Activated CD4-positive, alpha-beta memory T cell treated with anti-CD3 and anti-CD28 coated beads for 36 hours (primary cell): ENCODE measurements at regions not wholly inside any gene's neighbourhood (a gene's known extent, or its start where the extent isn't known, plus 50 kb on each side); places are given as distances from the start of the nearest gene placed in this dataset.
"Not testable (repeated sequence)": the region's sequence is repeated elsewhere in the genome, so short reads cannot be mapped to it uniquely, and the experiment has no call there.

Experiments
- CTCF ChIA-PET: fragments of 350-600 bp; sonication (Branson Sonifier 250); formaldehyde crosslinking; loops from one replicate; lab custom pipeline; 2021; ENCODE audit warnings: antibody characterized with exemption, inconsistent platforms; lab: Charles Lee
- POLR2A ChIA-PET: fragments of 350-600 bp; sonication (Branson Sonifier 250); formaldehyde crosslinking; loops from one replicate; lab custom pipeline; 2021; ENCODE audit warnings: antibody characterized with exemption; lab: Charles Lee
- DNase-seq: peaks from one replicate; pipeline ENCODE4 v3.0.0-alpha.2; 2020
- H3K27ac Mint-ChIP-seq: one replicate; pipeline ENCODE4 v1.8.0; 2021; ENCODE audit warnings: mixed read lengths
- H3K27me3 Mint-ChIP-seq: one replicate; pipeline ENCODE4 v1.8.0; 2021; ENCODE audit warnings: mixed read lengths
- H3K36me3 Mint-ChIP-seq: one replicate; pipeline ENCODE4 v1.8.0; 2021; ENCODE audit warnings: mixed read lengths
- H3K4me1 Mint-ChIP-seq: one replicate; pipeline ENCODE4 v1.8.0; 2021; ENCODE audit warnings: low read depth, mixed read lengths
- H3K4me3 Mint-ChIP-seq: one replicate; pipeline ENCODE4 v1.8.0; 2021; ENCODE audit warnings: mild to moderate bottlenecking, mixed read lengths
- H3K9me3 Mint-ChIP-seq: one replicate; pipeline ENCODE4 v1.8.0; 2021; ENCODE audit warnings: mixed read lengths
- intact Hi-C: fragments of 100-400 bp; cut with micrococcal nuclease; formaldehyde crosslinking; loops from one replicate; pipeline ENCODE4 v1.15.1; 2023

DNA sequence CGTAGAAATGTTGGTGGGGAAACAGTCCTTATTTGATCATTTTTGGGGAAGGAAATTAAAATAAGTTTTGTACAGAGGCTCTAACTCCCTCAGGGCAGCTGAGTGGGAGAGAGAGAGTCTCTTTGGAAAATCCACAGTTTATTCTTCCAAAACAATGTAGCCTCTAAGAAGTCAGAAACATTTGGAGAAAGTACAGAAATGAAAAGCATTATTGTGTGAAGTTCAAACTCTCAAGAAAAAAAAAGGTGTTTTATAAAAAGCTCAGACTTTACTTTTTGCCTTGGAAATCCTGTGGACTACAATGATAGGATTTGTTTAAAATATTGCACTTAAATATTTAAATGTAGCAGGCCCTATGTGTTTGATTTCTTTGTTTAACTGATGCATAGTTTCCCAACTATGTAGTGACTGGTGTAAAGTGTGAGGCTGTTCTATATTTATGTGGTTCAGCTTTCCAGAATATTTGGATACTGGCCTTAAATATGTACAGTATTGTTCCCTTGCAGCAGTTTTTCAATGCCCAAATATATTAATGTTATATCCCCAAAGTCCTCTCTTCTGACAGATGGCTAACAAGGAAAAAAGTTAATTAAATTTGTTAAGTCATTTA is 82.0 kb upstream of the OTOGL start:
- no peaks in the 10 kb centered on the region for H3K36me3 Mint-ChIP-seq
- peaks cover 3% of the 10 kb centered on the region for H3K27me3 Mint-ChIP-seq
- H3K4me1 Mint-ChIP-seq, result no peaks in the 10 kb centered on the region
- intact Hi-C loops, result no loop called here
- no peak overlapping the region for H3K4me3 Mint-ChIP-seq
- CTCF ChIA-PET, result no interaction called here
- POLR2A ChIA-PET, result no interaction called here
- H3K27ac Mint-ChIP-seq, result no peak overlapping the region
- DNase-seq, result no peak
- H3K9me3 Mint-ChIP-seq, result no peaks in the 10 kb centered on the region

DNA sequence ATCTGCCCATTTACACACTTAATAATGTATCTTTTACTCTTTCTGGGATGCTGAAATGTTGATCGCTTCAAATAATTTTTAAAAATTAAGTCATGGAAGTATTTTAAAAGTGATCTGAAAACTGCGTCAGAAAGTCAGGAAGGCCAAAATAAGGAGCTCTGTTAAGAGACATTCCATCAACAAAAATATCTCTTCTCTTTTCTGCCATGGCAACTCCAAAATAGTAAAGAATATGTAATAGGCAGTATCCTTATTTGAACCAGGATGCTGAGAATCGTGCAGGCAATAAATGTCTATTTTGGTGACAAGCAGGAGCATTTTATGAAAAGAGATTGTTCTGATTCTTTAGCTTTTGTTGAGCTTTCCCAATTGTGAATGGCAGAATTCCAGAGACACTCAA is 81.8 kb upstream of the PPP1R12A start:
- Mint-ChIP-seq H3K36me3 (no peaks in the 10 kb centered on the region), H3K9me3 (no peaks in the 10 kb centered on the region), H3K4me1 (no peaks in the 10 kb centered on the region), H3K4me3 (no peak overlapping the region), H3K27me3 (peaks cover 3% of the 10 kb centered on the region), H3K27ac (no peak overlapping the region)
- CTCF ChIA-PET, result no interaction called here
- no peak for DNase-seq
- POLR2A ChIA-PET, result no interaction called here
- intact Hi-C loops, result no loop called here

DNA sequence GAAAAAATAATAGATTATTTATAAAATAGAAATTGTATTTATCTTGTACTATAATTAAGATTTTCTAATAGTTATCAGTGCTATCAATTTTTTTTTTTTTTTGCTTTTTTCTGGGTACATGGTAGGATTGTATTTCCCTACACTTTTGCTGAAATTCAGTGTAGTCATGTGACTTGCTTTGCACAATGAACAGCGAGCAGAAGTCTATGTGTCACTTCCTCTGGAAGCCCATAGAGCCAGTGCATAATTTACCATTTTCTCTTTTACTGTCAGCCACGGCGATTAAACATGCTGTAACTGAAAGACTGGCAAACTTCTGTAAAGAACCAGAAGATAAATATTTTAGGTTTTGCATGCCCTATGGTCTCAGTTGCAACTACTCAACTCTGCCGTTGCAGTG is 80.8 kb upstream of the PPP1R12A start:
- no peaks in the 10 kb centered on the region for H3K9me3 Mint-ChIP-seq
- H3K36me3 Mint-ChIP-seq, result no peaks in the 10 kb centered on the region
- H3K4me3 Mint-ChIP-seq, result no peak overlapping the region
- CTCF ChIA-PET, result no interaction called here
- peaks cover 3% of the 10 kb centered on the region for H3K27me3 Mint-ChIP-seq
- POLR2A ChIA-PET, result no interaction called here
- no peak for DNase-seq
- no peak overlapping the region for H3K27ac Mint-ChIP-seq
- no peaks in the 10 kb centered on the region for H3K4me1 Mint-ChIP-seq
- intact Hi-C loops, result no loop called here

DNA sequence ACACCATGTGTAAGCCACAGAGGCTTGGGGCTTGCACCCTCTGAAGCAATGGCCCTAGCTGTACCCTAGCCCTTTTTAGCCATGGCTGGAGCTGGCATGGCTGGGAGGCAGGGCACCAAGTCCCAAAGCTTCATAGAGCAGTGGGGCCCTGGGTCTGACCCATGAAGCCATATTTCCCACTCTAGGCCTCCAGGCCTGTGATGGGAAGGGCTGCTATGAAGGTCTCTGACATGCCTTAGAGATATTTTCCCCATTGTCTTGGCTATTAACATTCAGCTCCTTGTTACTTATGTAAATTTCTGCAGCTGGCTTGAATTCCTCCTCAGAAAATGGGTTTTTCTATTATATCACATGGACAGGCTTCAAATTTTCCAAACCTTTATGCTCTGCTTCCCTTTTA is 68.8 kb upstream of the PPP1R12A start:
- DNase-seq, H3K27me3 Mint-ChIP-seq, CTCF ChIA-PET, H3K36me3 Mint-ChIP-seq, H3K27ac Mint-ChIP-seq, intact Hi-C loops, POLR2A ChIA-PET, H3K4me1 Mint-ChIP-seq, H3K9me3 Mint-ChIP-seq, H3K4me3 Mint-ChIP-seq: not testable (repeated sequence)

DNA sequence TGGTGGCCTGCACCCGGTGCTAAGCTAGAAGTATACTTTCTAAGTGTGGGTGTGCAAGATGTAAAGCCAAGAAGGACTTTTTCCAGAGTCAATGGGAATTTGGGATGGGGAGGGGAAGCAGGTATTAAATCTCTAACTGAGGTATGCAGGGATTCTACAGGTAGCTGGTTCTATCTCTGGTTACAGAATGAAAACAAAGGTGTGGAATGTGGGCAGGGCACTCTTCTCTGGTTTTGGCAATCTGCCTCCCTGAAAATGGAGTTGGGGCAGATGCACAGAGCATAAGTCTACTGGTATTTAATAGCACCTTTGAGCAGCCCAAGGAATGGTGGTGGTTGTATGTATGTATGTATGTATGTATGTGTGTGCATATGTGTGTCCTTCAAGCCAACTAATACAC is 66.7 kb upstream of the PPP1R12A start:
- intact Hi-C loops, result no loop called here
- no peaks in the 10 kb centered on the region for H3K36me3 Mint-ChIP-seq
- no peak for DNase-seq
- H3K4me3 Mint-ChIP-seq, result no peak overlapping the region
- no peak overlapping the region for H3K27ac Mint-ChIP-seq
- no peaks in the 10 kb centered on the region for H3K9me3 Mint-ChIP-seq
- ChIA-PET CTCF (no interaction called here), POLR2A (no interaction called here)
- peaks cover 2% of the 10 kb centered on the region for H3K4me1 Mint-ChIP-seq
- H3K27me3 Mint-ChIP-seq, result no peaks in the 10 kb centered on the region

DNA sequence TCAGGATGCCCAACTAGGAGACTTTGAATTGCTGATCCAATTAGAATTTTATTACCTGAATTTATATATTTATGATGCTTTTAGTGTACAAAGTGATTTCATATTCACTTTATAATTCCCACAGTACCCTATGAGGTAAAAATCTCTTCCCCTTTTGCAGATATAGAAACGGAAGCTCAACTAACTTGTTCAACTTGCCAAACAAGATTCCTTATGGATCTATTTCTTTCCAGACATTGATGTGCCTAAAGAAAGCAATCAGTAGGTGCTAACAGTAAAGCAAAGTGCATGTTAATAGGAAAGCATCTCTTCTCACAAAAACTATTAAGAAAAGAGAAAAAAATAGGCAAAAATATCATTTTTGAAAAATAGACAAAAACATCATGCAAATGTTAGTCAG is 65.9 kb upstream of the PPP1R12A start:
- Mint-ChIP-seq H3K27ac (no peak overlapping the region), H3K9me3 (no peaks in the 10 kb centered on the region), H3K4me3 (no peak overlapping the region), H3K4me1 (peaks cover 2% of the 10 kb centered on the region), H3K27me3 (no peaks in the 10 kb centered on the region), H3K36me3 (no peaks in the 10 kb centered on the region)
- ChIA-PET POLR2A (no interaction called here), CTCF (no interaction called here)
- intact Hi-C loops, result no loop called here
- DNase-seq, result no peak

DNA sequence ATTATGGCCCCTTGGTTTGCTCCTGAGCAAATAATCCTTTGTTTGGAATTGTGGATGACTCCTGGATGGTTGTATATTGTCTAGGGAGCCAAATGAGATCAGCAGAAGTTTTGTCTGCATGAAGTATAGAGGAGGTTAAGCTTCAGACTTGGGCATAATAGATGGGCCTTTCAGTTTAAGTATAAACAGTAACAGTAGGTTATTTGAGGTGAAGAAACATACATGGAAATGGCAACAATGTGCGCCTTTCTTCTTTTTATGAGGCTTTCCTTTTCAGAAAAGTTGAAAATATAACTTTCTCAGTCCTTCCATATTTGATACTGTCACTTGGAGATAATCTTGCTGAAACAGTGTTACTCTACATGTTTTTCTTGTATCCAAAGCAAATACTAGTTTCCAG is 63.7 kb upstream of the PPP1R12A start:
- H3K27me3 Mint-ChIP-seq, result no peaks in the 10 kb centered on the region
- no peak overlapping the region for H3K4me3 Mint-ChIP-seq
- H3K27ac Mint-ChIP-seq, result no peak overlapping the region
- ChIA-PET CTCF (no interaction called here), POLR2A (no interaction called here)
- peaks cover 2% of the 10 kb centered on the region for H3K4me1 Mint-ChIP-seq
- H3K9me3 Mint-ChIP-seq, result no peaks in the 10 kb centered on the region
- intact Hi-C loops, result no loop called here
- DNase-seq, result no peak
- no peaks in the 10 kb centered on the region for H3K36me3 Mint-ChIP-seq

DNA sequence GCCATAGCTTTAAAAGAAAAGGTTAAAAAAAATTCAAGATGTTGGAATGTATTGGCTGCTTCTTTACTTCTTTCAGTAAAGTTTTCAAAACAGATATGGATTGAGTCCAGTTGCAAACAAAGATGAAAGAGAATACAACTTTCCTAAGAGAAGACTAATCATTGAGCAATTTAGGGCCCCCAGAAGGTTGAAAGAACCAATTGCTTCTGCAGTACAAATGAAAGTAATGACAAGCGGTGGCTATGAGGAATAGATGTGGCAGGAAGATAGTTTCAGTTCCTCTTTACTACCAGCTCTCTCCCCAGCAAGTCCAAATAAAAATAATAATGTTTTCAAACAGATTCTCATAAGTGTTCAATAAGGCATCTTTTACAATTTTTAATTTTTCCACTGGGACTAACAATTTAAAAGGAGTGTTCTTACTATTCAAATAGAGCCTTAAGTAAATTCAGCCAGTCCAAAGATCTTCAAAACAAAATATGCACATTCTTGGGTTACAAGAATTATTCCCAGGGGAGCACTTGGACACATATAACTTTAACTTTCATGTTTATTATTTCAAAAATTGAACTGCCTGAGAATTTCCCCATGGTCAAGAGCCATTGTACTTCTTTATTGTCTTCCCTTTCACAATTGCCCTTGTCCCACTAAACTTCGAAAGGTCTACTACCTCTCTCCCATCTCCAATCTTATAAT is 62.3 kb upstream of the PPP1R12A start:
- peaks cover 2% of the 10 kb centered on the region for H3K4me1 Mint-ChIP-seq
- DNase-seq, result no peak
- no peaks in the 10 kb centered on the region for H3K36me3 Mint-ChIP-seq
- H3K9me3 Mint-ChIP-seq, result no peaks in the 10 kb centered on the region
- H3K4me3 Mint-ChIP-seq, result no peak overlapping the region
- ChIA-PET POLR2A (no interaction called here), CTCF (no interaction called here)
- no peaks in the 10 kb centered on the region for H3K27me3 Mint-ChIP-seq
- no peak overlapping the region for H3K27ac Mint-ChIP-seq
- intact Hi-C loops, result no loop called here

DNA sequence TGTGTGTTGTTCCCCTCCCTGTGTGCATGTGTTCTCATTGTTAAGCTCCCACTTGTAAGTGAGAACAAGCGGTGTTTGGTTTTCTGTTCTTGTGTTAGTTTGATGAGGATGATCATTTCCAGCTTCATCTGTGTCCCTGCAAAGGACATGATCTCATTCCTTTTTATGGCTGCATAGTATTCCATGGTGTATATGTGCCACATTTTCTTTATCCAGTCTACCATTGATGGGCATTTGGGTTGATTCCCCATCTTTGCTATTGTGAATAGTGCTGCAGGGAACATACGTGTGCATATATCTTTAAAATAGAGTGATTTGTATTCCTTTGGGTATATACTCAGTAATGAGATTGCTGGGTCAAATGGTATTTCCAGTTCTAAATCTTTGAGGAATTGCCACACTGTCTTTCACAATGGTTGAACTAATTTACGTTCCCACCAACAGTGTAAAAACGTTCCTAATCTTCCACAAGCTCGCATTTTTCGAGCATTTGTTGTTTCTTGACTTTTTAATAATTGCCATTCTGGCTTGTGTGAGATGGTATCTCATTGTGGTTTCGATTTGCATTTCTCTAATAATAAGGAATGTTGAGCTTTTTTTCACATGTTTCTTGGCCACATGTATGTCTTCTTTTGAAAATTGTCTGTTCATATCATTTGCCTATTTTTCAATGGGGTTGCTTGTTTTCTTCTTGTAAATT is 60.6 kb upstream of the PPP1R12A start:
- DNase-seq, H3K27me3 Mint-ChIP-seq, H3K36me3 Mint-ChIP-seq, H3K27ac Mint-ChIP-seq, POLR2A ChIA-PET, H3K4me3 Mint-ChIP-seq, H3K4me1 Mint-ChIP-seq, H3K9me3 Mint-ChIP-seq, intact Hi-C loops: not testable (repeated sequence)
- CTCF ChIA-PET, result interaction anchor here (0.8 kb wide), 1 partner anchor 13 kb away, joined by 3 read pairs; no protein-coding TSS in a partner anchor

DNA sequence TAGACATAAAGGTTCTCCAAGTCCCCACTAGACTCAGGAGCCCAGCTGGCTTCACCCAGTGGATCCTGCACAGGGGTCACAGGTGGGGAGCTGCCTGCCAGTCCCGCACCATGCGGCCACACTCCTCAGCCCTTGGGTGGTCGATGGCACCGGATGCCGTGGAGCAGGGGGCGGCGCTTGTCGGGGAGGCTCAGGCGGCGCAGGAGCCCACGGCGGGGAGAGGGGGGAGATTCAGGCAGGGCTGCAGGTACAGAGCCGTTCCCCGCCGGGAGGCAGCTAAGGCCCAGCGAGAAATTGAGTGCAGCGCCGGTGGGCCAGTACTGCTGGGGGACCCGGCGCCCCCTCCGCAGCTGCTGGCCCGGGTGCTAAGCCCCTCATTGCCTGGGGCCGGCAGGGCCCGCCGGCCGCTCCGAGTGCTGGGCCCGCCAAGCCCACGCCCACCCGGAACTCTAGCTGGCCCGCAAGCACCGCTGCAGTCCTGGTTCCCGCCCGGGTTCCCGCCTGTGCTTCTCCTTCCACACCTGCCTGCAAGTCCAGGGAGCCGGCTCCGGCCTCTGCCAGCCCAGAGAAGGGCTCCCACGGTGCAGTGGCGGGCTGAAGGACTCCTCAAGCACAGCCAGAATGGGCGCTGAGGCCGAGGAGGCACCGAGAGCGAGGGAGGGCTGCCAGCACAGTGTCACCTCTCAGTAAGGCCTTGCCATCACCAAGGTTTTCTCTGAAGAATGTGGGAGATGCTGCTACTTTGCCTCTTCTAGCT is 58.4 kb upstream of the PPP1R12A start:
- POLR2A ChIA-PET, result no interaction called here
- Mint-ChIP-seq H3K9me3 (no peaks in the 10 kb centered on the region), H3K27me3 (no peaks in the 10 kb centered on the region), H3K4me1 (peaks cover 5% of the 10 kb centered on the region), H3K36me3 (no peaks in the 10 kb centered on the region), H3K27ac (no peak overlapping the region), H3K4me3 (no peak overlapping the region)
- DNase-seq, result no peak
- CTCF ChIA-PET, result no interaction called here
- intact Hi-C loops, result no loop called here

DNA sequence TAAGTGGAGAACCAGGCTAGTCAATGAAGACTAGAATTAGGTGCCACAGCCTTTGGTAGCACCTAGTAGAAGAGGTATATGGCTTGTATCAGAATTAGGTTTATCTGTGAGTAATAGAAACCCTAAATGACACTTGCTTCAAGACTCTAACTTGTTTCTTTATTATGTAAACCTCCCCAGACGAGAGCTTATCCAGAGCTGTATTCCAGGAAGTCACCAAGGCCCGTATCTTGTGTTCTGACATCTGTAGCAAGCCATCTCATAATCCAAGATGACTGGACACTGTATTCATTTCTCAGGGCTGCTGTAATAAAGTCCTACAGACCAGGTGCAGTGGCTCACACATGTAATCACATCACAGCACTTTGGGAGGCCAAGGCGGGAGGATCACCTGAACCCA is 56.7 kb upstream of the PPP1R12A start:
- POLR2A ChIA-PET, result no interaction called here
- CTCF ChIA-PET, result interaction anchor here (0.5 kb wide), 1 partner anchor 8 kb away, joined by 3 read pairs; no protein-coding TSS in a partner anchor
- intact Hi-C loops, result no loop called here
- peaks cover 2% of the 10 kb centered on the region for H3K27me3 Mint-ChIP-seq
- no peaks in the 10 kb centered on the region for H3K36me3 Mint-ChIP-seq
- no peak for DNase-seq
- H3K4me1 Mint-ChIP-seq, result peaks cover 3% of the 10 kb centered on the region
- no peaks in the 10 kb centered on the region for H3K9me3 Mint-ChIP-seq
- H3K27ac Mint-ChIP-seq, result no peak overlapping the region
- H3K4me3 Mint-ChIP-seq, result no peak overlapping the region
